K562 (cell line): ENCODE measurements at regions not wholly inside any gene's neighbourhood (a gene's known extent, or its start where the extent isn't known, plus 50 kb on each side); places are given as distances from the start of the nearest gene placed in this dataset.

Experiments used
- FOXJ3 ChIP-seq: sonication (generic); formaldehyde crosslinking; IDR thresholded peaks from 2 replicates; pipeline ENCODE4 v1.4.0; 2020; ENCODE audit warnings: mild to moderate bottlenecking, missing genetic modification reagents
- KDM1A ChIP-seq, 2 experiments: fragments of 450-650 bp; IDR thresholded peaks; 2 replicates each; pipeline ENCODE4 v1.6.1; 2016; ENCODE audit warnings: mild to moderate bottlenecking in 2 of 2
- KDM4B ChIP-seq, 2 experiments: fragments of 450-650 bp in 1 of 2; sonication (generic) in 1 of 2; IDR thresholded peaks; 2 replicates each; pipeline ENCODE4 v1.6.1; 2016 to 2017; ENCODE audit warnings: borderline replicate concordance in 2 of 2, antibody characterized with exemption in 1 of 2, low read depth in 1 of 2, mild to moderate bottlenecking in 1 of 2
- SETDB1 ChIP-seq: IDR thresholded peaks from one replicate; pipeline ENCODE4 v1.6.1; 2012; ENCODE audit warnings: low read length, control low read depth, inconsistent platforms
- SRSF1 ChIP-seq: fragments of 200-400 bp; formaldehyde crosslinking; IDR thresholded peaks from 2 replicates; pipeline ENCODE4 v1.6.1; 2017; ENCODE audit warnings: mild to moderate bottlenecking, low read depth, low read length, moderate library complexity

DNA sequence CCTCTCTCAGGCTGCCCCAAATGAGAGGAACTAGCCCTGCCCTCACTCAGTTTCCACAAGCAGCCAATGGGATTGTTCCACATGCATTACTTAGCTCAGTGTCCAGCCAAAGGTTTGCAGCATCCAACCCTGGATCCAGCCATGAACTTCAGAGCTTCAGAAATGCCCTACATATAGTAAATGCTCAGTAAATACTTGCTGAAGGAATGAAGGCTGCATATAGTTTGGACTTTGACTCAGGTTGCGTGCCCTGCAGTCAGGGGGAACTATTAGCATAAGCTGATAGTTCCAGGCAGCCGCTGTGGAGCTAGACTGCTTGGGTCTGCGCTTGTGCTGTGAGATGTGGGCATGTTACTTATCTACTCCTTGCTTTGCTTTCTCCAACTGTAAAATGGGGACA, 64.8 kb downstream of the NENF start:
- no peak for TF ChIP-seq KDM4B (IDR thresholded peaks at IDR 0.05; ENCODE audit: borderline replicate concordance in 2 of 2, low read depth in 1 of 2)
- no peak for TF ChIP-seq SETDB1
- no peak for TF ChIP-seq FOXJ3 (CRISPR knock-in tag)
- no peak for TF ChIP-seq KDM1A (IDR thresholded peaks at IDR 0.05)
- no peak for TF ChIP-seq SRSF1
